Caco-2 (cell line): ENCODE measurements at regions not wholly inside any gene's neighbourhood (a gene's known extent, or its start where the extent isn't known, plus 50 kb on each side); places are given as distances from the start of the nearest gene placed in this dataset.

Experiments used
- BruUV-seq: library from RNA; stranded (reverse); fragments of 400-500 nt; replicated peaks from 2 replicates; lab custom pipeline; 2021; lab: Mats Ljungman, UMichigan
- CTCF ChIA-PET: fragments of 300-600 bp; sonication (Branson Sonifier 250); formaldehyde crosslinking; loops from one replicate; lab custom pipeline; 2022; ENCODE audit warnings: antibody characterized with exemption; lab: Charles Lee
- POLR2A ChIA-PET: fragments of 300-600 bp; sonication (Branson Sonifier 250); formaldehyde crosslinking; loops from one replicate; lab custom pipeline; 2022; ENCODE audit warnings: antibody characterized with exemption; lab: Charles Lee
- DNase-seq, 2 experiments: peaks; one replicate each; pipeline versions ENCODE4 v3.0.0 to v3.0.0-alpha.2; 2020 to 2022
- H3K27me3 ChIP-seq: replicated peaks from 2 replicates; pipeline ENCODE4 v1.6.0; 2011; ENCODE audit warnings: low read length; ENCODE audit not compliant: control insufficient read depth, insufficient read depth
- H3K36me3 ChIP-seq: 2 replicates; pipeline ENCODE4 v1.5.1; 2011; ENCODE audit warnings: low read length; ENCODE audit not compliant: control insufficient read depth, insufficient read depth
- H3K4me1 ChIP-seq: fragments of 250-450 bp; sonication (Bioruptor Pico); 2 replicates; pipeline ENCODE4 v1.5.1; 2020; ENCODE audit warnings: mild to moderate bottlenecking
- H3K4me3 ChIP-seq: 2 replicates; pipeline ENCODE4 v1.5.1; 2011; ENCODE audit warnings: low read depth, mild to moderate bottlenecking, control low read depth, low read length
- H3K9me3 ChIP-seq: fragments of 250-450 bp; sonication (Bioruptor Pico); 2 replicates; pipeline ENCODE4 v1.5.1; 2020; ENCODE audit warnings: mild to moderate bottlenecking, moderate library complexity
- H3K27ac Mint-ChIP-seq: one replicate; pipeline ENCODE4 v1.8.0; 2022; ENCODE audit warnings: mixed read lengths; ENCODE audit not compliant: unreplicated experiment
- H3K27me3 Mint-ChIP-seq: one replicate; pipeline ENCODE4 v1.8.0; 2022; ENCODE audit warnings: mixed read lengths; ENCODE audit not compliant: insufficient read depth, unreplicated experiment
- H3K36me3 Mint-ChIP-seq: one replicate; pipeline ENCODE4 v1.8.0; 2022; ENCODE audit warnings: mild to moderate bottlenecking, mixed read lengths; ENCODE audit not compliant: insufficient read depth, unreplicated experiment
- H3K4me1 Mint-ChIP-seq: one replicate; pipeline ENCODE4 v1.8.0; 2022; ENCODE audit warnings: low read depth, mixed read lengths; ENCODE audit not compliant: unreplicated experiment
- H3K4me3 Mint-ChIP-seq: one replicate; pipeline ENCODE4 v1.8.0; 2022; ENCODE audit warnings: mild to moderate bottlenecking, moderate library complexity, mixed read lengths; ENCODE audit not compliant: unreplicated experiment
- H3K9me3 Mint-ChIP-seq: one replicate; pipeline ENCODE4 v1.8.0; 2022; ENCODE audit warnings: mixed read lengths; ENCODE audit not compliant: unreplicated experiment
- intact Hi-C: fragments of 100-400 bp; cut with micrococcal nuclease; formaldehyde crosslinking; loops from one replicate; pipeline ENCODE4 v1.10.0; 2022; ENCODE audit not compliant: unreplicated experiment
- TF ChIP-seq, protein P1 (sequence below), 2 experiments: fragments of 200-600 bp in 1 of 2; IDR thresholded peaks; 1 replicate in 1 of 2; 2 replicates in 1 of 2; pipeline versions ENCODE4 v1.5.1 to v1.8.0; 2011 to 2022; ENCODE audit warnings: antibody characterized with exemption in 1 of 2, control low read depth in 1 of 2, inconsistent platforms in 1 of 2, low read depth in 1 of 2, low read length in 1 of 2, mild to moderate bottlenecking in 1 of 2, moderate library complexity in 1 of 2; ENCODE audit not compliant: insufficient read depth in 1 of 2, severe bottlenecking in 1 of 2, unreplicated experiment in 1 of 2

DNA sequence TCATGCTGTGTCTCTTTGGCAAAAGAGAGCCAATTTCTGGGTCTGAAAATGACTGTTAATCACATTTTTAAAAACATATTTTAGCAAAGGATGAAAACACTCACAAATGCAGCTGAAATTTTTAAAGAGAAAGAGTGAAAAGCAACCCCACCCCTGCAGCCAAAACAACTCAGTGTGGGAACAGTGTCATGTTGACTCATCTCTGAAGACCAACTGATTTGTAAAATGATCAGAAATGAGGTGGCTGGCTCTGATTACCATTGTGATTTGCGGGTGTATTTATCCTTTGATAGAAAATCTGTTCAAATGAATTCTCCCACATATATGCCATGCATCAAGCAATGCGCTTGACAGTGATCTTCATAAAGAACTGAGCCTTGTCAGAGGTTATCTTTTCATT lies 287.0 kb upstream of the ESRRG start:
- TF ChIP-seq, protein P1, sequence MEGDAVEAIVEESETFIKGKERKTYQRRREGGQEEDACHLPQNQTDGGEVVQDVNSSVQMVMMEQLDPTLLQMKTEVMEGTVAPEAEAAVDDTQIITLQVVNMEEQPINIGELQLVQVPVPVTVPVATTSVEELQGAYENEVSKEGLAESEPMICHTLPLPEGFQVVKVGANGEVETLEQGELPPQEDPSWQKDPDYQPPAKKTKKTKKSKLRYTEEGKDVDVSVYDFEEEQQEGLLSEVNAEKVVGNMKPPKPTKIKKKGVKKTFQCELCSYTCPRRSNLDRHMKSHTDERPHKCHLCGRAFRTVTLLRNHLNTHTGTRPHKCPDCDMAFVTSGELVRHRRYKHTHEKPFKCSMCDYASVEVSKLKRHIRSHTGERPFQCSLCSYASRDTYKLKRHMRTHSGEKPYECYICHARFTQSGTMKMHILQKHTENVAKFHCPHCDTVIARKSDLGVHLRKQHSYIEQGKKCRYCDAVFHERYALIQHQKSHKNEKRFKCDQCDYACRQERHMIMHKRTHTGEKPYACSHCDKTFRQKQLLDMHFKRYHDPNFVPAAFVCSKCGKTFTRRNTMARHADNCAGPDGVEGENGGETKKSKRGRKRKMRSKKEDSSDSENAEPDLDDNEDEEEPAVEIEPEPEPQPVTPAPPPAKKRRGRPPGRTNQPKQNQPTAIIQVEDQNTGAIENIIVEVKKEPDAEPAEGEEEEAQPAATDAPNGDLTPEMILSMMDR (IDR thresholded peaks at IDR 0.05; ENCODE audit: insufficient read depth in 1 of 2, low read depth in 1 of 2, low read length in 1 of 2, severe bottlenecking in 1 of 2, unreplicated experiment in 1 of 2): no peak
- DNase-seq: no peak
- BruUV-seq: no TSS peak
- no peaks in the 10 kb centered on the region for H3K9me3 Mint-ChIP-seq
- intact Hi-C loops: no loop called here
- Histone ChIP-seq H3K36me3 (no peaks in the 10 kb centered on the region), H3K27me3 (no peaks in the 10 kb centered on the region), H3K4me1 (no peaks in the 10 kb centered on the region), H3K9me3 (no peaks in the 10 kb centered on the region), H3K4me3 (no peak overlapping the region)
- no peak overlapping the region for H3K27ac Mint-ChIP-seq
- POLR2A ChIA-PET: no interaction called here
- no peaks in the 10 kb centered on the region for H3K36me3 Mint-ChIP-seq
- H3K4me1 Mint-ChIP-seq: no peaks in the 10 kb centered on the region
- CTCF ChIA-PET: no interaction called here
- no peak overlapping the region for H3K4me3 Mint-ChIP-seq
- peaks cover 5% of the 10 kb centered on the region for H3K27me3 Mint-ChIP-seq

DNA sequence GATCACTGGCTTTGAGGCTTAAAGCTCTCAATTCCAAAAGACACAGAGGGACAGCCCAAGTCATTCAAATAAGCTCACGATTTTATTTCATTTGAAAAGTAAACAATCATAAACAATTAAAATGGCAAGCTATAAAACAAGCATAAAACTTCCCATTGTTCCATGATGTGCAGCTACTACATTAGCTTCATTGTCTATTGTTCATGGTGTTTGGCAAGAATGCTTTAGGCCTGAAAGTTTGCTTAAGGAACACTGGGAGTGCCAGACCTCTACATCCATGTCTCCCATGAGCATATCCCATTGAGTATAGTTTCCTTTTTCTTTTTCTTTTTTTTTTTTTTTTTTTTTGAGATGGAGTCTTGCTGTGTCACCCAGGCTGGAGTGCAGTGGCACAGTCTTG lies 286.1 kb upstream of the ESRRG start:
- TF ChIP-seq, protein P1 (IDR thresholded peaks at IDR 0.05; ENCODE audit: insufficient read depth in 1 of 2, low read depth in 1 of 2, low read length in 1 of 2, severe bottlenecking in 1 of 2, unreplicated experiment in 1 of 2): no peak
- Histone ChIP-seq H3K27me3 (no peaks in the 10 kb centered on the region), H3K9me3 (no peaks in the 10 kb centered on the region), H3K4me3 (no peak overlapping the region), H3K4me1 (no peaks in the 10 kb centered on the region), H3K36me3 (no peaks in the 10 kb centered on the region)
- POLR2A ChIA-PET: no interaction called here
- DNase-seq: no peak
- H3K36me3 Mint-ChIP-seq: no peaks in the 10 kb centered on the region
- H3K27ac Mint-ChIP-seq: no peak overlapping the region
- H3K4me3 Mint-ChIP-seq: no peak overlapping the region
- intact Hi-C loops: no loop called here
- CTCF ChIA-PET: interaction anchor here (0.7 kb wide), 1 partner anchor 370 kb away, joined by 4 read pairs; no protein-coding TSS in a partner anchor
- no peaks in the 10 kb centered on the region for H3K4me1 Mint-ChIP-seq
- no peaks in the 10 kb centered on the region for H3K9me3 Mint-ChIP-seq
- peaks cover 5% of the 10 kb centered on the region for H3K27me3 Mint-ChIP-seq
- BruUV-seq: no TSS peak

DNA sequence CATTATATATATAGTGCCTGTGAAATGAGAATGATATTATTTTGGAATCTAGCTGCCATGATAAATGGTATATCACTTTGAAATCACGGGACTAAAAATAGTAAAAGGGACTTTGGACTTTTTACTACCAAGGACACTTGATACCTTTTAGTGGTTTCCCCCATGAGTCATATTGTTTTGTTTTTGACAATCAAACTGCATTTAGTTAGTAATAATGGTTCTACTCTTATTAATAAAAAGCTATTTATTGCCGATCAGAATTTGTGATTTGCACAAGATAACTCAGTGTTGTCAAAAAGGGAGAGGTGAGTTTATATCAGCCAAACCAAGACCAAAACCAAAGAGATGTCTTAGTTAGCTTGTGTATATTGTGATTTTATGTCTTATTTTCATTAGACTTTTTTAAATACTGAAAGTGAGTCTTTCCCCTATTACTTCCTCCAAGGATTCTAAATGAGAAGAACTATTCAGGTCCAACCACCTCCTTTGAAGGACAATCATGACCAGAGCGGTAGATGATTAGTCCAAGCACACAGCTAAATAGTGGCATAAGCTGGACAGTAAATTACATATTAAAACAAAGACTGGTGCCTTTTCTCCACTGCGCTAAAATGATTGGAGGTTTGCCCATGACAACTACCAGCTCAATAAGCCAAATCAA lies 281.7 kb upstream of the ESRRG start:
- no peaks in the 10 kb centered on the region for H3K4me1 Mint-ChIP-seq
- no peaks in the 10 kb centered on the region for H3K36me3 ChIP-seq
- intact Hi-C loops: no loop called here
- no peaks in the 10 kb centered on the region for H3K27me3 ChIP-seq
- no peaks in the 10 kb centered on the region for H3K27me3 Mint-ChIP-seq
- H3K4me1 ChIP-seq: no peaks in the 10 kb centered on the region
- H3K9me3 ChIP-seq: no peaks in the 10 kb centered on the region
- ChIA-PET CTCF (no interaction called here), POLR2A (no interaction called here)
- TF ChIP-seq, protein P1 (IDR thresholded peaks at IDR 0.05; ENCODE audit: insufficient read depth in 1 of 2, low read depth in 1 of 2, low read length in 1 of 2, severe bottlenecking in 1 of 2, unreplicated experiment in 1 of 2): no peak
- H3K9me3 Mint-ChIP-seq: no peaks in the 10 kb centered on the region
- no peak overlapping the region for H3K4me3 ChIP-seq
- no peak for DNase-seq
- H3K36me3 Mint-ChIP-seq: no peaks in the 10 kb centered on the region
- BruUV-seq: no TSS peak
- H3K27ac Mint-ChIP-seq: no peak overlapping the region
- H3K4me3 Mint-ChIP-seq: no peak overlapping the region
